ENCODE measurements at regions not wholly inside any gene's neighbourhood (a gene's known extent, or its start where the extent isn't known, plus 50 kb on each side); places are given as distances from the start of the nearest gene placed in this dataset.

DNA sequence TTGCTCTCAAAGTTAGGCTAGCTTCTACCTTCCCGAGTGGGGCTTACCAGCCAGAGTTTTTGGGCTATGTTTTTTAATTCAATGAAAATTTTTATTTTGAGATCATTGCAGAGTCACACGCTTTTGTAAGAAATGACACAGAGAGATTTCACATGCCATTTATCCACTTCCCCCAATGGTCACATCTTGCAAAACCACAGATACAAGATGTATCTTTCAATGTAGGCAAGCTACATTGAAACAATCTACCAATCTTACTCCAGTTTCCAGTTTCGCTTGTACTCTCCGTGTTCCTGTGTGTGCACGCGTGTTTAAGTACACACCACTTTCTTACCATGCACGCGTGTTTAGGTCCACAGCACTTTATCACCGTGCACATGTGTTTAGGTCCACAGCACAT lies 89.4 kb upstream of the LEP start:
- in situ Hi-C loops (cut with HindIII; ENCODE audit: extremely low pct_ligation_motif_present, low pct_unique_long_range_greater_than_20kb) (no loop called here), intact Hi-C loops (cut with micrococcal nuclease; ENCODE audit: unreplicated experiment) (no loop called here)
- DNase-seq (ENCODE audit: low spot score) (no peak), ATAC-seq (no peak), FAIRE-seq (no peak)
- TF ChIP-seq PBX3 (CRISPR knock-in tag; IDR thresholded peaks at IDR 0.05; ENCODE audit: borderline replicate concordance) = no peak
- TF ChIP-seq NBN (conservative IDR thresholded peaks at IDR 0.05) = no peak
- no peak for TF ChIP-seq HNRNPL (IDR thresholded peaks at IDR 0.05; ENCODE audit: low read depth, low read length)
- no peak for TF ChIP-seq SNAPC4 (CRISPR knock-in tag; IDR thresholded peaks at IDR 0.05)
- Histone ChIP-seq H3K27me3 (ENCODE audit: control insufficient read depth in 1 of 2, insufficient read depth in 2 of 2, low read length in 2 of 2) (peaks cover 0 to 37% of the 10 kb centered on the region in 2 experiments; a peak in 4 of 5 replicates), H2AFZ (ENCODE audit: low read length) (no peak overlapping the region), H4K20me1 (ENCODE audit: insufficient read depth, low read length) (no peaks in the 10 kb centered on the region), H3K4me3 (replicated peaks in 1 of 3; ENCODE audit: insufficient read depth in 1 of 3, low read depth in 2 of 3, low read length in 3 of 3) (no peak overlapping the region), H3K4me2 (ENCODE audit: low read depth, low read length) (no peak overlapping the region), H3K27ac (ENCODE audit: extremely low read length, insufficient read depth, low read length) (no peak overlapping the region), H3K36me3 (replicated peaks in 1 of 2; ENCODE audit: control insufficient read depth in 1 of 2, insufficient read depth in 2 of 2, low read length in 2 of 2) (no peaks in the 10 kb centered on the region), H3K9me3 (ENCODE audit: low read length) (no peaks in the 10 kb centered on the region), H3K79me2 (ENCODE audit: insufficient read depth, low read length) (no peaks in the 10 kb centered on the region), H3K4me1 (ENCODE audit: insufficient read depth, low read length) (no peaks in the 10 kb centered on the region), H3K9ac (ENCODE audit: insufficient read depth, low read depth, low read length) (no peak overlapping the region)
- ChIA-PET POLR2A (no interaction called here), CTCF (ENCODE audit: low intra/inter-chr PET ratio, low total read pairs) (no interaction called here)
- no TSS peak for BruUV-seq (replicated peaks)
- 68% methylated on average over 9 of the region's 9 CpGs for WGBS (ENCODE audit: low lambda C conversion rate)
